ENCODE measurements at regions not wholly inside any gene's neighbourhood (a gene's known extent, or its start where the extent isn't known, plus 50 kb on each side); places are given as distances from the start of the nearest gene placed in this dataset.

DNA sequence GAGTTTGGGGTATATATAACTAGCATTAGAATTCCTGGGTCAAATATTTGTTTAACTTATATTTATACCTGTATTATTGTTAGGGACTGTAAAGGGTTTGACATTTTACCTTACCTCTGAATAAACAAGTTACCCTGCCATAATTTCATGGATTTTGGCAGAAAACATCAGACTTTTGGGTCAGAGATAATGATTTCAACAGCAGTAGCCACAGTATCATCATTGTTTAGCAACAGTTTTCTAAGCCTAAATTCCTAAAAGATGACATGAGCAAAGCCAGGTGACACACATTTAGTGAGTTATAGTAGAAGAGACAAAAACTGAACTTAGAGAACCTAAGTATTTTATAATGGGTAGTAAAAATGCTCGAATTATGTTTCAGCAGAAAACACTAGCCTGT is 954.4 kb downstream of the TRHDE start:
- TF ChIP-seq, protein P1, sequence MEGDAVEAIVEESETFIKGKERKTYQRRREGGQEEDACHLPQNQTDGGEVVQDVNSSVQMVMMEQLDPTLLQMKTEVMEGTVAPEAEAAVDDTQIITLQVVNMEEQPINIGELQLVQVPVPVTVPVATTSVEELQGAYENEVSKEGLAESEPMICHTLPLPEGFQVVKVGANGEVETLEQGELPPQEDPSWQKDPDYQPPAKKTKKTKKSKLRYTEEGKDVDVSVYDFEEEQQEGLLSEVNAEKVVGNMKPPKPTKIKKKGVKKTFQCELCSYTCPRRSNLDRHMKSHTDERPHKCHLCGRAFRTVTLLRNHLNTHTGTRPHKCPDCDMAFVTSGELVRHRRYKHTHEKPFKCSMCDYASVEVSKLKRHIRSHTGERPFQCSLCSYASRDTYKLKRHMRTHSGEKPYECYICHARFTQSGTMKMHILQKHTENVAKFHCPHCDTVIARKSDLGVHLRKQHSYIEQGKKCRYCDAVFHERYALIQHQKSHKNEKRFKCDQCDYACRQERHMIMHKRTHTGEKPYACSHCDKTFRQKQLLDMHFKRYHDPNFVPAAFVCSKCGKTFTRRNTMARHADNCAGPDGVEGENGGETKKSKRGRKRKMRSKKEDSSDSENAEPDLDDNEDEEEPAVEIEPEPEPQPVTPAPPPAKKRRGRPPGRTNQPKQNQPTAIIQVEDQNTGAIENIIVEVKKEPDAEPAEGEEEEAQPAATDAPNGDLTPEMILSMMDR (conservative IDR thresholded peaks at IDR 0.05; ENCODE audit: low read depth, low read length) = no peak
- no peak for TF ChIP-seq EZH2 (IDR thresholded peaks at IDR 0.05; ENCODE audit: borderline replicate concordance, low read depth, low read length, poor library complexity, severe bottlenecking)

Data from A673 (cell line).